Dendritic cell treated with granulocyte-macrophage colony-stimulating factor and Interleukin-4, amounts not matched to agents 40 ng/mL and 50 ng/mL, for 4 days (primary cell): ENCODE measurements at regions not wholly inside any gene's neighbourhood (a gene's known extent, or its start where the extent isn't known, plus 50 kb on each side); places are given as distances from the start of the nearest gene placed in this dataset.
"Not testable (repeated sequence)": the region's sequence is repeated elsewhere in the genome, so short reads cannot be mapped to it uniquely, and the experiment has no call there.

Source experiments
- H3K27ac Mint-ChIP-seq: one replicate; pipeline ENCODE4 v1.8.0; 2022; ENCODE audit warnings: mild to moderate bottlenecking, mixed read lengths
- H3K27me3 Mint-ChIP-seq: one replicate; pipeline ENCODE4 v1.8.0; 2022; ENCODE audit warnings: mild to moderate bottlenecking, mixed read lengths
- H3K36me3 Mint-ChIP-seq: one replicate; pipeline ENCODE4 v1.8.0; 2022; ENCODE audit warnings: low read depth, mixed read lengths
- H3K4me1 Mint-ChIP-seq: one replicate; pipeline ENCODE4 v1.8.0; 2022; ENCODE audit warnings: low read depth, mixed read lengths
- H3K4me3 Mint-ChIP-seq: one replicate; pipeline ENCODE4 v1.8.0; 2022; ENCODE audit warnings: mild to moderate bottlenecking, moderate library complexity, mixed read lengths
- H3K9me3 Mint-ChIP-seq: one replicate; pipeline ENCODE4 v1.8.0; 2022; ENCODE audit warnings: mixed read lengths
- intact Hi-C: fragments of 100-400 bp; cut with micrococcal nuclease; formaldehyde crosslinking; loops from one replicate; pipeline ENCODE4 v1.15.0; 2022

DNA sequence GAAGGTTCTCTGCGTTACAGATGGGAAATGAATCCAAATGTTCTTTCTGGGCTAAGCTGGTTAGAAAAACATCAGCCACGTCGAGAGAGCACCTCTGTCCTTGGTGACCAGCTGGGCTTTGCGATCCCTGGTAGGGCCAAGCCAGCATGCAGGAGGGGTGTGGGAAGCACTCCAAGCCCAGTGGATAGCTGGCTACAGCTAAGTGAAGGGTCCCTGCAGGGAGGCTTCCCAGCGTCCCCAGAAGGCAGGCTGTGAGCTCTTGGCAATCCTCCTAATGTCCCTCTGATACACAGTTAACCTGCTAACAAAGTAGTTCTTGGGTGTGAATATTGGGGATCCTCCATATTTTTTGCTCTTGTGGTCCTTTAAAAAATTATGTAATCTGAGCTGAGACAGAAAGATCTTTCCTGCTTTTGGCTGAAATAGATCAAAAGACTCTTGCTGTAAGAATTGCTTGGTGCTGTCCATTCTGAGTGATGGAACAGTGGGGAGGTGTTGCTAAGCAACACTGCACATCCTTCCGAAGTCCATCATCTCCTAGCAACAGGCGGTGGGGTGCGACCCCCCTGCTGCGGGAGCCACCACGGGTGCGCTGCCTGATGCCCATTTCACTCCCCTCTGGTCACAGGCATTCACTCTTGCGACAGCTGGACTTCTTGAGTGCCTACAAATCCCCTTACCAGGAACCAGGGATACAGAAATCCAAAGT lies 88.5 kb upstream of the UXS1 start:
- H3K4me1 Mint-ChIP-seq = no peaks in the 10 kb centered on the region
- peaks cover 2% of the 10 kb centered on the region for H3K27me3 Mint-ChIP-seq
- no peaks in the 10 kb centered on the region for H3K36me3 Mint-ChIP-seq
- H3K27ac Mint-ChIP-seq = no peak overlapping the region
- intact Hi-C loops = no loop called here
- no peak overlapping the region for H3K4me3 Mint-ChIP-seq
- no peaks in the 10 kb centered on the region for H3K9me3 Mint-ChIP-seq

DNA sequence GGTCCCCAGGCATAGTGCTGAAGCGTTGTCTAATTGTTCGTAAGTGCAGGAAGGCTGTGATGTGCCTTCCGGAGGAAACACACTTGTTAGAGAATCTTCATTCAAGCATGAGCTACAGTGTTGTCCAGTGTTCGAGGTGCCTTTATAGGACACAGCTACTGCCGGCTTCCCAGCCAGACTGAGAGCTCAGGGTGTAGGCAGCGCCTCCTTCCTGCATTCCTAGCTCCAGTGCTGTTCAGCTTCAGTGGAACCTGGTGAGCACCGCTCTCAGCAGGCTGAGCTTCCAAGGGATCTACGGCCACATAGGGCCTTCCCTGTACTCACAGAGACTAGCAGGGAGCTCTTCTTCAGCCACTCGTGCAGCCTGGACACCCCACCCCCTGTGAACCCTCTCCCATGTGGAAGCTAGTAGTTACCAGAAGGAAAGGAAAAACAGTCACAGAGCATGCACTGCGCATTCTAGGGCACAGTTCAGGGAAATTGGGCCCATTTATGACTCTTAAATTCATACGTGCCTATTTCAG lies 87.9 kb upstream of the UXS1 start:
- H3K27me3 Mint-ChIP-seq, H3K9me3 Mint-ChIP-seq, intact Hi-C loops, H3K36me3 Mint-ChIP-seq, H3K4me3 Mint-ChIP-seq, H3K4me1 Mint-ChIP-seq, H3K27ac Mint-ChIP-seq: not testable (repeated sequence)

DNA sequence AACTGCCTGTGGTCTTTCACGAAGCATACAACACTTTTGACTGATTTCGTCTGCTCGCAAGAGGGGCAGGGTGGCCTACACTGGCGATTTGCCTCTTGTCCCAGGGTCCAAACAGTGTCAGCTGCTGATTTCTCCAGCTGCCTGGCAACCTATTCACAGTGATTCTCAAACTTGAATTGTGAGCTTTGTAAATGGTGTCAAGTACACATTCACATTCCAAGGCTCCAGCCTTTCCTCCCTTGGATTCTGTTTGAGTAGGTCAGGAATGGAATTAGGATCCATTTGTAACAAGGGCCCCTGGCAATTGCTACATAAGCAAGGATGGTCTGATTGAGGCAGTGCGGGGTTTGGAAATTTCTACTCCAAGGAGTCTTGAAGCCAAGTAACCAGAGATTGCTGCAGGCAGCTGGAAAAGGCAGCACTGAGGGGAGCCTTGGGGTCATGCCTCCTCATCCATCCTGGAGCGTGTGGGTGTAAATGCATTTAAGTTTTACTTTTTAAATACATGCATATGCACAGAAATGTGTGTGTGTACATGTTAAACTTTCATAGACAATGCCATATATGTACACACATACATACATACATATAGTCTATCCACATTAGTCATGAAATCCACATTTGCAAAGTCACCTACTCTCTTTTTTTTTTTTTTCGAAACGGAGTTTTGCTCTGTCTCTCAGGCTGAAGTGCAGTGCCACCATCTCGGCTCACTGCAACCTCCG lies 86.8 kb upstream of the UXS1 start:
- Mint-ChIP-seq H3K4me3 (no peak overlapping the region), H3K4me1 (no peaks in the 10 kb centered on the region), H3K9me3 (no peaks in the 10 kb centered on the region), H3K27me3 (peaks cover 2% of the 10 kb centered on the region), H3K27ac (no peak overlapping the region), H3K36me3 (no peaks in the 10 kb centered on the region)
- intact Hi-C loops = no loop called here

DNA sequence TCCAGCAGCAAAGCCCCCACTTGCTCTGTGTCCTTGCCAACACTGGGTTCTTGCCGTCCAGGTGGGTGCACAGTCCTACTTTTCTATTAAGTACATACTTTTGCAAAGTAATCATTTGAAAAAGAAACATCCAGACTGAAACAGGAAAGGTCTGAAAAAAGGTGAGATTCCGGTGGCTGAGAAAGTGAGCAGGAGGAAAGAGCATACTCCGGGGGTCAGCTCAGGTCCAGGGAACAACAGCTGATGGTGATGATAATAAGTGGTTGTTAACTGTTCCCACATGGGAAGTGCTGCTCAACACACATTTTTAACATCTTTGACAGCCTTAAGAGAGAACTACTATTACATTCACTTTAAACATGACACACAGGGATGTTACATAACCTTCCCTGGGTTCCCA lies 86.1 kb upstream of the UXS1 start:
- H3K36me3 Mint-ChIP-seq = no peaks in the 10 kb centered on the region
- H3K27ac Mint-ChIP-seq = no peak overlapping the region
- peaks cover 2% of the 10 kb centered on the region for H3K27me3 Mint-ChIP-seq
- H3K4me3 Mint-ChIP-seq = no peak overlapping the region
- intact Hi-C loops = no loop called here
- H3K9me3 Mint-ChIP-seq = no peaks in the 10 kb centered on the region
- H3K4me1 Mint-ChIP-seq = no peaks in the 10 kb centered on the region

DNA sequence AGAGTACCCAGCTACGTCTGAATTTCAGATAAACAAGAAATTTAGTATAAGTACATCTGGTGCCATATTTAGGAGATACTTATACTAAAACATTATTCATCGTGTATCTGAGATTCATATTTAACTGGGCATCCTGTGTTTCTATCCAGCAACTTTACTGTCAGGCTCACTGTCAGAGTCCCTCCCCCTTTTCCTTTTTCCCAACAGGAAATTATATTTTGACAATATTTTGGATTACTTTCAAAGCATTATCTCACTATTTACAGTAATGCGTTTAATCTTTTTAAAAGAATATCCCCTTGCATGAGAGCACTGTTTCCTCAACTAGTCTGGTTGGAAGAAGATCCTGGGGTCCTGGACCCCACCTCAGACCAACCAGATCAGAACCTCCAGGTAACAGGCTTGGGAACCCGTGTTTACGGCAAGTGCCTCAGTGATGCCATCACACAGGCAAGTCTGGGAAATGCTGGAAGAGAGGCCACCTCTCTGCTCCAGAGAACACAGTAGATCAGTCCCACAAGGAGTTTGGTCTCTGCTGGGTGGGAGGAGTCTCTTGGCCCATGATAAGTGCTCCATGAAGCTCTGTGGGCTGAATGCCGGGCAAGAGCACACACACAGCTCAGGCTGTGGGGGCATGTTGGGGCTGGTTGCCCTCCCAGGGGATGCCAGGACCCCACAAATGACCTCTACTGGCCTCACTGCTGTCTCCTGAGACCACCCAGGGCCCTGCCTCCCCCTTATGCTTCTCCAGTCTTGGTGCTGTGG lies 84.2 kb upstream of the UXS1 start:
- Mint-ChIP-seq H3K4me1 (peaks cover 5% of the 10 kb centered on the region), H3K36me3 (no peaks in the 10 kb centered on the region), H3K27me3 (peaks cover 2% of the 10 kb centered on the region), H3K9me3 (peaks cover 3% of the 10 kb centered on the region), H3K27ac (no peak overlapping the region), H3K4me3 (no peak overlapping the region)
- intact Hi-C loops = no loop called here

DNA sequence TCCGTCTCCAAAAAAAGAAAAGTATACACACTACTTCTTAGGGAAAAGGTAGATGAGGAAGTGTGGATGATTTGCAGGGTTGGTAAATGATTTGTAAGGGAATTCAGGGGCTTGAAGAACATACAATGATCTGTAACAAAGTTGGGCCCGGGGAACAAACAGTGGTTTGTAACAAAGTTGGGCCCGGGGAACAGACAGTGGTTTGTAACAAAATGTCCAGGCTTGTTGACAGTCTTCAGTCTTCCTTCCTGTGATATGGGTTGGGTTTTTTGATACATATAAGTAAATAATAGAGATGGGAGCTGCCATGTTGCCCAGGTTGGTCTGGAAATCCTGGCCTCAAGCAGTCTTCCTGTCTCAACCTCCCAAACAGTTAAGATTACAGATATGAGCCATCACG lies 83.3 kb upstream of the UXS1 start:
- peaks cover 11% of the 10 kb centered on the region for H3K9me3 Mint-ChIP-seq
- H3K27ac Mint-ChIP-seq = no peak overlapping the region
- no peak overlapping the region for H3K4me3 Mint-ChIP-seq
- H3K4me1 Mint-ChIP-seq = peaks cover 7% of the 10 kb centered on the region
- intact Hi-C loops = no loop called here
- no peaks in the 10 kb centered on the region for H3K36me3 Mint-ChIP-seq
- peaks cover 2% of the 10 kb centered on the region for H3K27me3 Mint-ChIP-seq

DNA sequence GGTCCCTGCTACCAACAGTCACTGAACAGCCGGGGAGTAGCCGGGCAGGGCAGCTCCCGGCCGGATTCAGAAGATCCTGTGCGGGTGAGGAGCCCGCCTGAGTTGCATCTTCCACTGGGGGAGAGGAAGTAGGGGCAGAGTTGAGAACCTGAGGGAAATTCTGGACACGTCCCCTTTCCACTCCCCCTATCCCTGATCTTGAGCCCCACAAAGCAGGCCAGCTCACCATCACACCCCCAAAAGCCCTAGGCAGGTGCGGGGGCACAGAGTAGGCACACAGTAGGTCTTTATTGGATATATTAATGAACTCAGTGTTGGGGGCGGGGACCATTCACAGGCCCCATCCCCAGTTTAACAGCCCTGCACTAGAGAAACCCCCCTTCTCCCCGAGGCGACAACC lies 81.9 kb upstream of the UXS1 start:
- Mint-ChIP-seq H3K27ac (no peak overlapping the region), H3K4me1 (peaks cover 18% of the 10 kb centered on the region), H3K27me3 (peaks cover 4% of the 10 kb centered on the region), H3K36me3 (no peaks in the 10 kb centered on the region), H3K4me3 (no peak overlapping the region), H3K9me3 (peaks cover 16% of the 10 kb centered on the region)
- intact Hi-C loops = no loop called here

DNA sequence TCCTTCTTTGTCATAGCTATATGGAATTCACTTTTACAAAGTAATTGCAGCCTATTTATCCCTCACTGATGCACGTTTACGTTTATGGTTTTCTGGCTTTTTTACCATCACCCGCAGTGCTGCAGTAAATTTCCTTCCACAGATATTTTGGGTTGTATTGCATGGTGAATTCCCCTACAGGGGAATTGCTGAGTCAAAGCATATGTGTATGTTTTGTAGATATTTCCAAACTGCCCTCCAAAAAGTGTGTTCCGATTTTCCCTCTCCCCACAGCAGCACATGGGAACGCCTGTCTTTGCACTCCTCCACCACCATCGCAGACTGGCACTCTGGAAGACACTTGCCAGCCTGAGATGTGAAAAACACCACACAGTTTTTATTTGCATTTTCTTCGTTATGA lies 80.6 kb upstream of the UXS1 start:
- peaks cover 31% of the 10 kb centered on the region for H3K4me1 Mint-ChIP-seq
- peaks cover 16% of the 10 kb centered on the region for H3K9me3 Mint-ChIP-seq

DNA sequence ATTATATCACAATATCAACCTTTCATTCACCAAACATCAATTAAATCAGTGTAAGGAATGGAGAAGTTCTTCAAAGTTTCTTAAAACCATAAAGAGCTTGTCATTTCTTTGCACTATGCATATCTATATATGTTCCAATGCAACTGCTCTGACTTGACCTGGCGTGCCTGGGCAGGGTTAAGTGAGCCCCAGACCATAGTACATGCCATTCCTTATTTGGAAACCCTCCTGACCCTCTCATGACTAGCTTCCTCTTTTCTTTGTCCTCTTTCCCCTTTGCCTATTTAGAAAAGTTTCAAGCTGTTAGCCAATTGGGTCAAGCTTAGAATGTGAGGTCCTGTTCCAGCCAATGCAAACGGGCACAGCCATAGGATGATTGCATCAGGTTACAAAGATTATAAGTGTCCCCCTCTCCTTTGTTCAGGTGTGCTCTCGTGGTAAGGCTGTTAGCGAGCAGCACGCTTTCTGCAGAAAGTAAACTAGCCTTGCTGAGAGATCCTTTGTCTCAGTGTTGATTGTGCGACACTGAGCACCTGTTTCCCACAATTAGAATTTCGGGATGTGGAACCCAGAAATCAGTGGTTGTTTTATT lies 78.2 kb upstream of the UXS1 start:
- H3K4me1 Mint-ChIP-seq = peaks cover 41% of the 10 kb centered on the region
- intact Hi-C loops = no loop called here
- H3K9me3 Mint-ChIP-seq = peaks cover 16% of the 10 kb centered on the region

More for the DNA sequence above, 80.6 kb upstream of the UXS1 start:
- intact Hi-C loops = no loop called here
- Mint-ChIP-seq H3K36me3 (no peaks in the 10 kb centered on the region), H3K27ac (no peak overlapping the region), H3K27me3 (peaks cover 14% of the 10 kb centered on the region), H3K4me3 (no peak overlapping the region)

DNA sequence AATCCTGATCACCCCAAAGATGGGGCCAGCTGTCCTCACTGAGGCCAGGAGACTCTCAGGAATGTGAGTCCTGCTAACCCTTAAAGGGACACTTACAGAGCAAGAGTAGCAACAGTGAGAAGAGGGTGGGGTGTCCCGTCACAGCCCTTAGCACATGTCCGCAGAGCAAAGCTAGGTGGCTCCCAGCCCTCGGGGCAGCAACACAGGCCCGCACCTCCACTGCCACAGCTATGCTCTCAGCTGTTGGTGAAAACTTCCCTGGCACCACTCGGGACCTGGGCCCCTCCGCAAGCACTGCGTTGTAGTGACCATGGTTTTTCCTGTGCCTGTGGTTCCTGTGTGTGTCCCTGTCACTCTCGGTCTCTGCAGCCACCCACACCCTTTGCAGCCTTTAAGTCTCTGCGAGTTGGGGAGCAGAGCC lies 76.4 kb upstream of the UXS1 start:
- Mint-ChIP-seq H3K27ac (peak overlapping the region; percentile 71), H3K4me3 (peak overlapping the region; percentile 85), H3K36me3 (no peaks in the 10 kb centered on the region), H3K9me3 (peaks cover 16% of the 10 kb centered on the region), H3K4me1 (peaks cover 41% of the 10 kb centered on the region), H3K27me3 (peaks cover 16% of the 10 kb centered on the region)
- intact Hi-C loops = no loop called here

More for the DNA sequence above, 78.2 kb upstream of the UXS1 start:
- no peak overlapping the region for H3K27ac Mint-ChIP-seq
- H3K36me3 Mint-ChIP-seq = no peaks in the 10 kb centered on the region
- peaks cover 16% of the 10 kb centered on the region for H3K27me3 Mint-ChIP-seq
- H3K4me3 Mint-ChIP-seq = no peak overlapping the region

DNA sequence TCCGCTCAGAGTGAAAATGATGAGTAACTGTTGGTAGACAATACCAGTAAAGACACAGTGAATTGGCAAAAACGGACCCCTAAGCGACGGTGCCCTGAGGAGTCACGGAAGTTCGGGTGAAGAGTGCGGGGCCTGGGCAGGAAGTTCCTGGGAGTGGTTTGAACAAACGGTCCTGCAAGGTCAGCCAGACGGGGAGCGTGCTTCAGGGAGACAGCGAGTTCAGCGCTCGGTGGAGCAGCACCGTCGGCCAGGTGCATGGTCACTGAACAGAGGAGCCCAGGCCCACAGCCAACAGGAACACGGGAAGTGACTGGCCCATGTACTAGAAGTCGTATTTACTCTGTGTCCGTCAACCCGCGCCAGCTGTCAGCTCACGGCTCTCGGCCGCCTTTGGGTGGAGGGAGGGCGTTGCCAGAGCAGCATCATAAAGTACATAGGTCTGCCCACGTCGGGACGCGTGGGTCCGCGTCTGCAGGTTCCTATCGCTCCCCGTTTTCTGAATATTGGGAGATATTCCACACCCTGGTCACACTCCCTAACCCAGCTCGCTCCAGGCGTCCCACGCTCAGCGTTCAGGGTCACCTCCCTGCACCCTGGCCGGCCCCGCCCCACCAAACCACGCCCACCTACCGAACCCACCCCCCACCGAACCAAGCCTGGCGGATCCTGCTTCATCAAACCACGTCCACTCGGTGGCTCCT lies 75.6 kb upstream of the UXS1 start:
- peaks cover 16% of the 10 kb centered on the region for H3K9me3 Mint-ChIP-seq
- peak overlapping the region; percentile 85 for H3K4me3 Mint-ChIP-seq
- H3K4me1 Mint-ChIP-seq = peaks cover 39% of the 10 kb centered on the region
- no peaks in the 10 kb centered on the region for H3K36me3 Mint-ChIP-seq
- H3K27ac Mint-ChIP-seq = peak overlapping the region; percentile 71
- intact Hi-C loops = no loop called here
- H3K27me3 Mint-ChIP-seq = peaks cover 16% of the 10 kb centered on the region

DNA sequence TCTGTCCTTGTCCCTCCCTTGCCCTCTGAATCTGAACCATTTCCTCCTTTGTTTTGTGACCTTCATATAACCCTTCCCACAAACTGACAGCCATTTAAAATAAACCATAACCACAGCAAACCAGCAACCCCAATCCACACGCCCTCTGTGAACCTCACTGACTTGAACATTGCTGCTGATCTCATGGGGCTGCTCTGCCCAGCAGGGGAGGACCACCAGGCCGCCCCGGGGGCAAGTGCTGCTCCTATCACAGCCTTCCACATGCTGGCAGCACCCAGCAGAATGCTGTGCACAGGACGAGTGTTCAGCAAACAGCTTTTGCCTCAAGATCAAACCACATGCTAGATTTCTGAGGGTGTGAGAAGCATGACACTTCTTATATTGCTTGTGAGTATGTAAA lies 73.9 kb upstream of the UXS1 start:
- Mint-ChIP-seq H3K27me3 (peaks cover 16% of the 10 kb centered on the region), H3K4me1 (peaks cover 36% of the 10 kb centered on the region), H3K27ac (no peak overlapping the region), H3K36me3 (no peaks in the 10 kb centered on the region), H3K4me3 (no peak overlapping the region), H3K9me3 (peaks cover 10% of the 10 kb centered on the region)
- intact Hi-C loops = no loop called here

DNA sequence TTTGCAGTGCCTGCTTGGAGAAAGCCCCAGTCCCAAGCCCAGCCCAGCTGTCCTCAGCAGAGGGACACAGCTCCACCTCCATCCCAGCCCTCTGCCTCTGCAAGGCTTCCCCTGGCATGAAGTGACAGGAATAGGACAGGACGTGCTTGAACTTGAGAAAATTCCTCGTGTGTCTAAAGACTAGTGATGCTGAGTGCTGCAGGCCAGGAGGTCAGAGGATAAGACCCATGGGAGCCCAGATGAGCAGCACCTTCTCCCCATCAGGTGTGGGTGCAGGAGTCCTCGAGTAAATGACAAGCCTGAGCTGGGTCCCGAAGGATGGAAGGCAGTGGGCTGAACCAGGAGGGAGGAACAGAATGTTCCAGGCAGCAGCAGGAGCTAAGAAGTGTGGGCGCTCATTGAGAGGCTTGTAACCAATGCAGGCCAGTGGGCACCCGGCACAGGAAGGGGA lies 67.8 kb upstream of the UXS1 start:
- intact Hi-C loops = no loop called here
- no peak overlapping the region for H3K4me3 Mint-ChIP-seq
- H3K27ac Mint-ChIP-seq = no peak overlapping the region
- H3K9me3 Mint-ChIP-seq = no peaks in the 10 kb centered on the region
- no peaks in the 10 kb centered on the region for H3K4me1 Mint-ChIP-seq
- no peaks in the 10 kb centered on the region for H3K36me3 Mint-ChIP-seq
- H3K27me3 Mint-ChIP-seq = peaks cover 4% of the 10 kb centered on the region
